Left ventricle myocardium inferior (tissue), 1 donor: ENCODE measurements at regions not wholly inside any gene's neighbourhood (a gene's known extent, or its start where the extent isn't known, plus 50 kb on each side); places are given as distances from the start of the nearest gene placed in this dataset.

Experiments
- DNase-seq: peaks from one replicate; pipeline ENCODE4 v3.0.0-alpha.2; 2020
- H3K27ac ChIP-seq: fragments of 200-600 bp; replicated peaks from 2 replicates; pipeline ENCODE4 v1.8.0; 2021
- H3K27me3 ChIP-seq: fragments of 200-600 bp; 2 replicates; pipeline ENCODE4 v1.8.0; 2021; ENCODE audit warnings: low read depth
- H3K36me3 ChIP-seq: fragments of 200-600 bp; 2 replicates; pipeline ENCODE4 v1.8.0; 2021
- H3K4me1 ChIP-seq: fragments of 200-600 bp; 2 replicates; pipeline ENCODE4 v1.8.0; 2021
- H3K4me3 ChIP-seq: fragments of 200-600 bp; 2 replicates; pipeline ENCODE4 v1.8.0; 2021; ENCODE audit warnings: mild to moderate bottlenecking, moderate library complexity
- H3K9me3 ChIP-seq: fragments of 200-600 bp; replicated peaks from 2 replicates; pipeline ENCODE4 v1.8.0; 2021
- CTCF ChIP-seq: fragments of 200-600 bp; IDR thresholded peaks from 2 replicates; pipeline ENCODE4 v1.8.0; 2021; ENCODE audit warnings: antibody characterized with exemption, mild to moderate bottlenecking, borderline replicate concordance
- intact Hi-C: fragments of 100-400 bp; cut with micrococcal nuclease; formaldehyde crosslinking; loops from one replicate; pipeline ENCODE4 v1.11.0; 2022
- donor health status: DM: no; HTN: yes; CAD: no; lungs with severe emphysema.

- no peak for TF ChIP-seq CTCF
- intact Hi-C loops = no loop called here
- H3K27ac ChIP-seq = no peak overlapping the region
Observed at GRCh38 chr10:131477457-131478121, 166.1 kb upstream of the TCERG1L start.

GRCh38 chr10:131478377-131478989 lies 167.0 kb upstream of the TCERG1L start:
- H3K27me3 ChIP-seq = peaks cover 75% of the 10 kb centered on the region
- H3K4me3 ChIP-seq = no peak overlapping the region
- no peaks in the 10 kb centered on the region for H3K36me3 ChIP-seq
- no peaks in the 10 kb centered on the region for H3K9me3 ChIP-seq
- no peak for DNase-seq
- intact Hi-C loops = no loop called here
- H3K4me1 ChIP-seq = no peaks in the 10 kb centered on the region
- H3K27ac ChIP-seq = no peak overlapping the region
- no peak for TF ChIP-seq CTCF

More at GRCh38 chr10:131477457-131478121, 166.1 kb upstream of the TCERG1L start:
- H3K36me3 ChIP-seq = no peaks in the 10 kb centered on the region
- DNase-seq = no peak
- H3K9me3 ChIP-seq = no peaks in the 10 kb centered on the region
- no peak overlapping the region for H3K4me3 ChIP-seq
- H3K4me1 ChIP-seq = no peaks in the 10 kb centered on the region
- H3K27me3 ChIP-seq = peaks cover 84% of the 10 kb centered on the region

- intact Hi-C loops = no loop called here
- DNase-seq = no peak
- no peak for TF ChIP-seq CTCF
- Histone ChIP-seq H3K36me3 (no peaks in the 10 kb centered on the region), H3K27ac (no peak overlapping the region), H3K27me3 (peaks cover 62% of the 10 kb centered on the region), H3K9me3 (no peaks in the 10 kb centered on the region), H3K4me1 (no peaks in the 10 kb centered on the region), H3K4me3 (no peak overlapping the region)
Observed at GRCh38 chr10:131480066-131480465, 168.5 kb upstream of the TCERG1L start.

- TF ChIP-seq CTCF = no peak
- no peak for DNase-seq
- Histone ChIP-seq H3K4me3 (no peak overlapping the region), H3K27ac (no peak overlapping the region), H3K27me3 (peaks cover 60% of the 10 kb centered on the region), H3K36me3 (no peaks in the 10 kb centered on the region), H3K9me3 (no peaks in the 10 kb centered on the region), H3K4me1 (no peaks in the 10 kb centered on the region)
- intact Hi-C loops = no loop called here
Observed at GRCh38 chr10:131480861-131481260, 169.3 kb upstream of the TCERG1L start.

- no peak for DNase-seq
- Histone ChIP-seq H3K4me1 (no peaks in the 10 kb centered on the region), H3K4me3 (no peak overlapping the region), H3K9me3 (no peaks in the 10 kb centered on the region), H3K27ac (no peak overlapping the region), H3K36me3 (no peaks in the 10 kb centered on the region), H3K27me3 (peaks cover 22% of the 10 kb centered on the region)
- TF ChIP-seq CTCF = no peak
- intact Hi-C loops = no loop called here
Observed at GRCh38 chr10:131485732-131486131, 174.2 kb upstream of the TCERG1L start.
